Endothelial cell of umbilical vein (primary cell): ENCODE measurements at regions not wholly inside any gene's neighbourhood (a gene's known extent, or its start where the extent isn't known, plus 50 kb on each side); places are given as distances from the start of the nearest gene placed in this dataset.

ENCODE experiments used
- BruUV-seq: library from RNA; stranded (reverse); fragments of 400-500 nt; replicated peaks from 2 replicates; lab custom pipeline; 2021; lab: Mats Ljungman, UMichigan
- CTCF ChIA-PET: fragments of 300-600, 350-600 bp; sonication (Branson Sonifier 250); formaldehyde crosslinking; loops from one replicate; lab custom pipeline; 2021; ENCODE audit warnings: antibody characterized with exemption, inconsistent platforms; lab: Charles Lee
- POLR2A ChIA-PET: fragments of 300-600, 350-600 bp; sonication (Branson Sonifier 250); formaldehyde crosslinking; loops from one replicate; lab custom pipeline; 2021; ENCODE audit warnings: antibody characterized with exemption, inconsistent platforms; lab: Charles Lee
- DNase-seq: peaks from one replicate; pipeline ENCODE4 v3.0.0-alpha.2; 2011; ENCODE audit warnings: low read depth, low spot score
- FAIRE-seq: peaks from 2 replicates; lab custom pipeline; 2011; peaks lifted over from hg19 to GRCh38; lab: Jason Lieb, UNC
- H2AFZ ChIP-seq: 2 replicates; pipeline ENCODE4 v1.6.0; 2012; ENCODE audit warnings: low read depth, low read length, control low read depth, inconsistent platforms
- H3K27ac ChIP-seq: 2 replicates; pipeline ENCODE4 v1.5.1; 2011; ENCODE audit warnings: low read depth, mild to moderate bottlenecking, control low read depth, low read length, moderate library complexity; ENCODE audit not compliant: insufficient read depth
- H3K27me3 ChIP-seq, 2 experiments: 2 replicates each; pipeline versions ENCODE4 v1.6.0 to v1.6.1; 2011; ENCODE audit warnings: low read length in 2 of 2, mixed read lengths in 1 of 2; ENCODE audit not compliant: control insufficient read depth in 2 of 2, insufficient read depth in 2 of 2
- H3K36me3 ChIP-seq, 2 experiments: 2 replicates in 1 of 2; 3 replicates in 1 of 2; pipeline ENCODE4 v1.5.1; 2011; ENCODE audit warnings: low read length in 2 of 2, mild to moderate bottlenecking in 1 of 2, moderate library complexity in 1 of 2; ENCODE audit not compliant: control insufficient read depth in 2 of 2, insufficient read depth in 2 of 2; ENCODE audit errors: extremely low read depth in 1 of 2
- H3K4me1 ChIP-seq: 3 replicates; pipeline ENCODE4 v1.5.1; 2011; ENCODE audit warnings: mild to moderate bottlenecking, low read length; ENCODE audit not compliant: control insufficient read depth, insufficient read depth; ENCODE audit errors: extremely low read depth
- H3K4me2 ChIP-seq: 2 replicates; pipeline ENCODE4 v1.6.1; 2011; ENCODE audit warnings: low read length, control low read depth, mixed read lengths; ENCODE audit not compliant: insufficient read depth
- H3K4me3 ChIP-seq, 3 experiments: fragments of 200-600 bp in 1 of 3; sonication (generic), shearing (Covaris generic) in 1 of 3; replicated peaks in 1 of 3; 2 replicates each; pipeline ENCODE4 v1.5.1; 2011 to 2016; ENCODE audit warnings: control low read depth in 3 of 3, low read length in 3 of 3, mild to moderate bottlenecking in 2 of 3, inconsistent platforms in 1 of 3, low read depth in 1 of 3, moderate library complexity in 1 of 3; ENCODE audit not compliant: insufficient read depth in 1 of 3
- H3K79me2 ChIP-seq: 2 replicates; pipeline ENCODE4 v1.6.0; 2012; ENCODE audit warnings: low read length, inconsistent platforms; ENCODE audit not compliant: control insufficient read depth, insufficient read depth
- H3K9ac ChIP-seq: replicated peaks from 2 replicates; pipeline ENCODE3; 2011; ENCODE audit warnings: low read length, control low read depth; ENCODE audit not compliant: insufficient read depth; ENCODE audit errors: extremely low read depth
- H3K9me1 ChIP-seq: replicated peaks from 3 replicates; pipeline ENCODE4 v1.6.0; 2011; ENCODE audit warnings: mild to moderate bottlenecking, low read length; ENCODE audit not compliant: control insufficient read depth, insufficient read depth; ENCODE audit errors: extremely low read depth
- H3K9me3 ChIP-seq: replicated peaks from 2 replicates; pipeline ENCODE4 v1.5.1; 2012; ENCODE audit warnings: low read length, inconsistent platforms; ENCODE audit not compliant: control insufficient read depth, insufficient read depth
- H4K20me1 ChIP-seq: replicated peaks from 2 replicates; pipeline ENCODE3; 2011; ENCODE audit warnings: mild to moderate bottlenecking, low read length; ENCODE audit not compliant: control insufficient read depth, insufficient read depth; ENCODE audit errors: extremely low read depth
- EZH2 ChIP-seq: IDR thresholded peaks from 2 replicates; pipeline ENCODE4 v1.6.1; 2012; ENCODE audit warnings: borderline replicate concordance, low read depth, mild to moderate bottlenecking, moderate library complexity, low read length, inconsistent platforms; ENCODE audit not compliant: severe bottlenecking
- FOS ChIP-seq: IDR thresholded peaks from 2 replicates; pipeline ENCODE4 v1.6.1; 2011; ENCODE audit warnings: mild to moderate bottlenecking, low read length, moderate library complexity, borderline replicate concordance; ENCODE audit not compliant: insufficient read depth
- GATA2 ChIP-seq: IDR thresholded peaks from 2 replicates; pipeline ENCODE4 v1.7.0; 2011; ENCODE audit warnings: low read depth, mild to moderate bottlenecking, moderate library complexity, mixed read lengths, low read length; ENCODE audit not compliant: insufficient read length, insufficient read depth
- JUN ChIP-seq: IDR thresholded peaks from 2 replicates; pipeline ENCODE4 v1.6.1; 2011; ENCODE audit warnings: borderline replicate concordance, low read depth; ENCODE audit not compliant: insufficient read length, insufficient read depth
- MYC ChIP-seq: IDR thresholded peaks from one replicate; pipeline ENCODE4 v1.6.1; 2011; ENCODE audit warnings: mild to moderate bottlenecking, low read depth, low read length
- POLR2A ChIP-seq: IDR thresholded peaks from 2 replicates; pipeline ENCODE4 v1.6.1; 2012; ENCODE audit warnings: low read depth, mild to moderate bottlenecking, control low read depth, low read length
- POLR2AphosphoS5 ChIP-seq: IDR thresholded peaks from 2 replicates; pipeline ENCODE4 v1.6.1; 2012; ENCODE audit warnings: low read depth, mild to moderate bottlenecking, control low read depth, low read length, moderate library complexity; ENCODE audit not compliant: insufficient read depth
- dilution Hi-C: fragments of 300-500 bp; cut with MboI; formaldehyde crosslinking; loops from one replicate; pipeline ENCODE4 v1.15.0; 2019; ENCODE audit warnings: low sequenced_read_pairs; ENCODE audit not compliant: extremely low pct_ligation_motif_present
- intact Hi-C: fragments of 100-400 bp; cut with micrococcal nuclease; formaldehyde crosslinking; loops from one replicate; pipeline ENCODE4 v1.10.0; 2022
- TF ChIP-seq, protein P1 (sequence below): IDR thresholded peaks from 2 replicates; pipeline ENCODE4 v1.6.1; 2011; ENCODE audit not compliant: insufficient read depth, insufficient read length
- TF ChIP-seq, protein P2 (sequence below), 2 donors: IDR thresholded peaks; 1 replicate in 1 of 2; 2 replicates in 1 of 2; pipeline ENCODE4 v1.5.1; 2011; ENCODE audit warnings: low read length in 2 of 2, mild to moderate bottlenecking in 2 of 2, moderate library complexity in 2 of 2, control low read depth in 1 of 2, inconsistent platforms in 1 of 2, low read depth in 1 of 2; ENCODE audit not compliant: insufficient read depth in 1 of 2; ENCODE audit errors: extremely low read depth in 1 of 2

- Histone ChIP-seq H4K20me1 (no peaks in the 10 kb centered on the region), H3K36me3 (no peaks in the 10 kb centered on the region), H3K27me3 (peaks cover 2 to 12% of the 10 kb centered on the region in 2 experiments), H3K9ac (no peak overlapping the region), H2AFZ (no peak overlapping the region), H3K4me3 (no peak overlapping the region), H3K27ac (no peak overlapping the region), H3K9me1 (no peaks in the 10 kb centered on the region), H3K4me1 (no peaks in the 10 kb centered on the region), H3K4me2 (no peak overlapping the region), H3K9me3 (no peaks in the 10 kb centered on the region), H3K79me2 (no peaks in the 10 kb centered on the region)
- FAIRE-seq (no peak), DNase-seq (no peak)
- CTCF ChIA-PET, result interaction anchor here (1.1 to 1.6 kb wide), 5 partner anchors 8 to 73 kb away, joined by 3 to 5 read pairs (median 3); no protein-coding TSS in a partner anchor
- intact Hi-C loops, result no loop called here
- dilution Hi-C loops, result no loop called here
- no TSS peak for BruUV-seq
- no peak for TF ChIP-seq POLR2A
- no peak for TF ChIP-seq GATA2
- POLR2A ChIA-PET, result no interaction called here
Observed at GRCh38 chr13:50713523-50714248, 129.8 kb downstream of the DLEU7 start.

- BruUV-seq, result no TSS peak
- Histone ChIP-seq H3K4me3 (no peak overlapping the region), H3K36me3 (no peaks in the 10 kb centered on the region), H3K9me1 (no peaks in the 10 kb centered on the region), H3K27ac (no peak overlapping the region), H3K27me3 (peaks cover 2 to 12% of the 10 kb centered on the region in 2 experiments), H4K20me1 (no peaks in the 10 kb centered on the region), H3K79me2 (no peaks in the 10 kb centered on the region), H3K9me3 (no peaks in the 10 kb centered on the region), H3K4me1 (no peaks in the 10 kb centered on the region), H2AFZ (no peak overlapping the region), H3K9ac (no peak overlapping the region), H3K4me2 (no peak overlapping the region)
- ChIA-PET POLR2A (no interaction called here), CTCF (interaction anchor here (1.2 to 1.5 kb wide), 3 partner anchors 9 to 74 kb away, joined by 3 read pairs; no protein-coding TSS in a partner anchor)
- dilution Hi-C loops (no loop called here), intact Hi-C loops (no loop called here)
- no peak for FAIRE-seq
- no peak for DNase-seq
- no peak for TF ChIP-seq FOS
- no peak for TF ChIP-seq MYC
- TF ChIP-seq JUN, result no peak
- TF ChIP-seq POLR2A, result no peak
- TF ChIP-seq EZH2, result no peak
- TF ChIP-seq, protein P1, sequence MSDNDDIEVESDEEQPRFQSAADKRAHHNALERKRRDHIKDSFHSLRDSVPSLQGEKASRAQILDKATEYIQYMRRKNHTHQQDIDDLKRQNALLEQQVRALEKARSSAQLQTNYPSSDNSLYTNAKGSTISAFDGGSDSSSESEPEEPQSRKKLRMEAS, result no peak
- TF ChIP-seq, protein P2, sequence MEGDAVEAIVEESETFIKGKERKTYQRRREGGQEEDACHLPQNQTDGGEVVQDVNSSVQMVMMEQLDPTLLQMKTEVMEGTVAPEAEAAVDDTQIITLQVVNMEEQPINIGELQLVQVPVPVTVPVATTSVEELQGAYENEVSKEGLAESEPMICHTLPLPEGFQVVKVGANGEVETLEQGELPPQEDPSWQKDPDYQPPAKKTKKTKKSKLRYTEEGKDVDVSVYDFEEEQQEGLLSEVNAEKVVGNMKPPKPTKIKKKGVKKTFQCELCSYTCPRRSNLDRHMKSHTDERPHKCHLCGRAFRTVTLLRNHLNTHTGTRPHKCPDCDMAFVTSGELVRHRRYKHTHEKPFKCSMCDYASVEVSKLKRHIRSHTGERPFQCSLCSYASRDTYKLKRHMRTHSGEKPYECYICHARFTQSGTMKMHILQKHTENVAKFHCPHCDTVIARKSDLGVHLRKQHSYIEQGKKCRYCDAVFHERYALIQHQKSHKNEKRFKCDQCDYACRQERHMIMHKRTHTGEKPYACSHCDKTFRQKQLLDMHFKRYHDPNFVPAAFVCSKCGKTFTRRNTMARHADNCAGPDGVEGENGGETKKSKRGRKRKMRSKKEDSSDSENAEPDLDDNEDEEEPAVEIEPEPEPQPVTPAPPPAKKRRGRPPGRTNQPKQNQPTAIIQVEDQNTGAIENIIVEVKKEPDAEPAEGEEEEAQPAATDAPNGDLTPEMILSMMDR (IDR thresholded peaks at IDR 0.05; ENCODE audit: extremely low read depth in 1 of 2, insufficient read depth in 1 of 2, low read depth in 1 of 2, low read length in 2 of 2), result no peak
- no peak for TF ChIP-seq POLR2AphosphoS5
- TF ChIP-seq GATA2, result no peak
Observed at GRCh38 chr13:50714891-50715290, 128.6 kb downstream of the DLEU7 start.
